ENCODE measurements at regions not wholly inside any gene's neighbourhood (a gene's known extent, or its start where the extent isn't known, plus 50 kb on each side); places are given as distances from the start of the nearest gene placed in this dataset.

GRCh38 chr3:87855211-87855610, 203.6 kb downstream of the CGGBP1 start:
- H3K9me3 ChIP-seq (ENCODE audit: low read length) = no peaks in the 10 kb centered on the region
- no TSS peak for BruUV-seq (replicated peaks)
- no peak overlapping the region for H3K4me2 ChIP-seq (ENCODE audit: low read depth, low read length)
- H3K36me3 ChIP-seq (replicated peaks in 1 of 2; ENCODE audit: control insufficient read depth in 1 of 2, insufficient read depth in 2 of 2, low read length in 2 of 2) = no peaks in the 10 kb centered on the region
- FAIRE-seq (no peak), ATAC-seq (no peak), DNase-seq (ENCODE audit: low spot score) (no peak)
- in situ Hi-C loops (cut with HindIII; ENCODE audit: extremely low pct_ligation_motif_present, low pct_unique_long_range_greater_than_20kb) = no loop called here
- no peaks in the 10 kb centered on the region for H3K4me1 ChIP-seq (ENCODE audit: insufficient read depth, low read length)
- no peak overlapping the region for H3K4me3 ChIP-seq (replicated peaks in 1 of 3; ENCODE audit: insufficient read depth in 1 of 3, low read depth in 2 of 3, low read length in 3 of 3)
- H4K20me1 ChIP-seq (ENCODE audit: insufficient read depth, low read length) = no peaks in the 10 kb centered on the region
- 5% methylated on average over 1 of the region's 1 CpG for WGBS (ENCODE audit: low lambda C conversion rate)
- no peaks in the 10 kb centered on the region for H3K27me3 ChIP-seq (ENCODE audit: control insufficient read depth in 1 of 2, insufficient read depth in 2 of 2, low read length in 2 of 2)
- intact Hi-C loops (cut with micrococcal nuclease; ENCODE audit: unreplicated experiment) = no loop called here
- ChIA-PET POLR2A (no interaction called here), CTCF (ENCODE audit: low intra/inter-chr PET ratio, low total read pairs) (no interaction called here)
- H3K79me2 ChIP-seq (ENCODE audit: insufficient read depth, low read length) = no peaks in the 10 kb centered on the region
- H3K9ac ChIP-seq (ENCODE audit: insufficient read depth, low read depth, low read length) = no peak overlapping the region
- no peak overlapping the region for H2AFZ ChIP-seq (ENCODE audit: low read length)
- H3K27ac ChIP-seq (ENCODE audit: extremely low read length, insufficient read depth, low read length) = no peak overlapping the region
- TF ChIP-seq MNT (IDR thresholded peaks at IDR 0.05) (no peak), ARID4A (CRISPR knock-in tag; IDR thresholded peaks at IDR 0.05; ENCODE audit: borderline replicate concordance) (no peak), ZNF782 (CRISPR knock-in tag; IDR thresholded peaks at IDR 0.05; ENCODE audit: borderline replicate concordance) (no peak), ZNF441 (CRISPR knock-in tag; IDR thresholded peaks at IDR 0.05; ENCODE audit: borderline replicate concordance) (no peak), FOXJ3 (CRISPR knock-in tag; IDR thresholded peaks at IDR 0.05; ENCODE audit: borderline replicate concordance) (no peak), ZNF674 (CRISPR knock-in tag; IDR thresholded peaks at IDR 0.05; ENCODE audit: low read depth) (no peak), NONO (IDR thresholded peaks at IDR 0.05) (no peak), NONO (CRISPR knock-in tag; conservative IDR thresholded peaks at IDR 0.05) (no peak), SMAD1 (CRISPR knock-in tag; IDR thresholded peaks at IDR 0.05; ENCODE audit: borderline replicate concordance, low read depth) (no peak), ZNF839 (CRISPR knock-in tag; IDR thresholded peaks at IDR 0.05; ENCODE audit: borderline replicate concordance) (no peak), FOXO4 (CRISPR knock-in tag; conservative IDR thresholded peaks at IDR 0.05) (no peak), ELK4 (CRISPR knock-in tag; IDR thresholded peaks at IDR 0.05; ENCODE audit: borderline replicate concordance) (no peak), NFIB (CRISPR knock-in tag; IDR thresholded peaks at IDR 0.05; ENCODE audit: borderline replicate concordance) (no peak), SMARCE1 (IDR thresholded peaks at IDR 0.05; ENCODE audit: borderline replicate concordance) (no peak), REL (CRISPR knock-in tag; conservative IDR thresholded peaks at IDR 0.05) (no peak)

All from HepG2 (cell line).